Nephron (organoid): ENCODE measurements at regions not wholly inside any gene's neighbourhood (a gene's known extent, or its start where the extent isn't known, plus 50 kb on each side); places are given as distances from the start of the nearest gene placed in this dataset.

Source experiments
- H3K27ac Mint-ChIP-seq, 3 experiments: 2 replicates each; pipeline ENCODE4 v1.8.0; 2020; ENCODE audit warnings: mixed read lengths in 3 of 3, mild to moderate bottlenecking in 2 of 3, moderate library complexity in 1 of 3
- H3K27me3 Mint-ChIP-seq: 2 replicates; pipeline ENCODE4 v1.8.0; 2021; ENCODE audit warnings: low read depth, mild to moderate bottlenecking, moderate library complexity, mixed read lengths
- H3K36me3 Mint-ChIP-seq: 2 replicates; pipeline ENCODE4 v1.8.0; 2020; ENCODE audit warnings: low read depth, mixed read lengths
- H3K4me1 Mint-ChIP-seq: 2 replicates; pipeline ENCODE4 v1.8.0; 2020; ENCODE audit warnings: mixed read lengths
- H3K4me3 Mint-ChIP-seq, 3 experiments: 2 replicates each; pipeline ENCODE4 v1.8.0; 2020; ENCODE audit warnings: mild to moderate bottlenecking in 3 of 3, mixed read lengths in 3 of 3, moderate library complexity in 2 of 3
- H3K9me3 Mint-ChIP-seq: 2 replicates; pipeline ENCODE4 v1.8.0; 2020; ENCODE audit warnings: mixed read lengths
- CTCF ChIP-seq, 3 experiments: fragments of 200-600 bp; sonication (generic); IDR thresholded peaks; one replicate each; pipeline ENCODE4 v1.5.0; 2021; ENCODE audit warnings: antibody characterized with exemption in 3 of 3; ENCODE audit not compliant: unreplicated experiment in 3 of 3

- no peak for TF ChIP-seq CTCF (IDR thresholded peaks at IDR 0.05; ENCODE audit: unreplicated experiment in 3 of 3)
- Mint-ChIP-seq H3K27ac (no peak overlapping the region), H3K27me3 (peaks cover 94% of the 10 kb centered on the region), H3K4me1 (peaks cover 20% of the 10 kb centered on the region), H3K36me3 (no peaks in the 10 kb centered on the region), H3K4me3 (no peak overlapping the region), H3K9me3 (no peaks in the 10 kb centered on the region)
Measured at GRCh38 chr7:25864511-25864910, 287.5 kb upstream of the NFE2L3 start.

- H3K9me3 Mint-ChIP-seq, result no peaks in the 10 kb centered on the region
Measured at GRCh38 chr7:25864943-25865751, 286.9 kb upstream of the NFE2L3 start.

DNA sequence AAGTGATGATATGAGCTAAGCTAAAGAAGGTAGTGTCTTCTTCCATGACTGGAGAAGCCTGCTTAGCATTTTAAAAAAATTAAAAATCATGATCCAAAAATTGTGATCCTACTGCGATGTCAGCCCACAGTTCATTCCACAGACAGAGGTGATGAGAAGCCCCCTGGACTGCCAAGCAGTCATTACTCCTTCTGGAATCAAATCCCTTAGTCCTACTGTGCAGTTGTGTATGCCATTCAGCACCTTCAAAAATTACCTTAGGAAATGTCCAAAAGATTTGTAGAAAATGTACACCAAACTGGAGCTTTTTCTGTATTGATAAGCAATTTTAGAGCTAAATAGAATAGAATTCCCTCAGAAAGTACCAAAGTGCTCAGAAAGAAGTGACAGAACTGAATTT, 283.5 kb upstream of the NFE2L3 start:
- Mint-ChIP-seq H3K36me3 (no peaks in the 10 kb centered on the region), H3K4me3 (no peak overlapping the region), H3K27ac (no peak overlapping the region), H3K27me3 (peaks cover 83% of the 10 kb centered on the region), H3K4me1 (peaks cover 4% of the 10 kb centered on the region), H3K9me3 (no peaks in the 10 kb centered on the region)
- no peak for TF ChIP-seq CTCF (IDR thresholded peaks at IDR 0.05; ENCODE audit: unreplicated experiment in 3 of 3)

More at GRCh38 chr7:25864943-25865751, 286.9 kb upstream of the NFE2L3 start:
- peaks cover 16% of the 10 kb centered on the region for H3K4me1 Mint-ChIP-seq
- no peak overlapping the region for H3K4me3 Mint-ChIP-seq
- no peaks in the 10 kb centered on the region for H3K36me3 Mint-ChIP-seq
- H3K27me3 Mint-ChIP-seq, result peaks cover 94% of the 10 kb centered on the region
- no peak for TF ChIP-seq CTCF (IDR thresholded peaks at IDR 0.05; ENCODE audit: unreplicated experiment in 3 of 3)
- H3K27ac Mint-ChIP-seq, result no peak overlapping the region

DNA sequence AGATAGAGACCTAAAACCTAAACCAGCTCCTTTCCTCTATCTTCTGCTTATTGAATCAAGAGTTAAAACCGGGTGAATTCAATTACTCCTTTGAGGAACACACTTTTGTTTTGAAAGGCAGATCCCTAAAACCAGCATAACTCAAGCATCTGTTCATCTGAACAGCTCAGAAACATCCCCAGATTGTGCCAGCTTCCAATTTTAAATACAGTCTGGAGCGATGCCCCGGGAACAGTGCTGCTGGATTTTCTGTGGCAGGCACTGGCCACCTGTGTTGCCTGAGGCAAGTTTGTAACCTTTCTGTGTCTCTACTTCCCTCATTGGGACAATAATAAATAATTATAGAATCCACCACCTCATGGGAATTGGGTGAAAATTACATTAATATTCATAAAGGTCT, 281.4 kb upstream of the NFE2L3 start:
- H3K9me3 Mint-ChIP-seq, result no peaks in the 10 kb centered on the region
- no peaks in the 10 kb centered on the region for H3K36me3 Mint-ChIP-seq
- peaks cover 78% of the 10 kb centered on the region for H3K27me3 Mint-ChIP-seq
- H3K27ac Mint-ChIP-seq, result no peak overlapping the region
- H3K4me1 Mint-ChIP-seq, result peaks cover 4% of the 10 kb centered on the region
- no peak overlapping the region for H3K4me3 Mint-ChIP-seq
- TF ChIP-seq CTCF (IDR thresholded peaks at IDR 0.05; ENCODE audit: unreplicated experiment in 3 of 3), result no peak

DNA sequence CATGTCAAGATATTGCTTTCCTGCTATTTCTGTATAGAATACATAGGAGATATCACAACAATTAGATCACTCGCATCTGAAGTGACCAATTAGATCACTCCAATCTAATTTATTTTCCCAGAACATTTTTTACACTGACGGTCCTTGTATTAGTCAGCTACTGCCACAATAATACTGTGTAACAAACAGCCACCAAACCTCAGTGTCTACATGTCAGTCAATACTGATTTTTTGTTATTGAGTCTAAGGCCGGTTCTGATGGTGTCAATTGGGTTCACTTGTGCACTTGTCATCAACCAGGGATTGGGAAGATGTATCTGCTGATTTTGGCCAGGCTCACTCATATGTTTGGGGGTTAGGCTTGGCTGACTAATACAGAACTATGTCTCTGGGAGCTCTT, 275.9 kb upstream of the NFE2L3 start:
- peaks cover 52% of the 10 kb centered on the region for H3K27me3 Mint-ChIP-seq
- TF ChIP-seq CTCF (IDR thresholded peaks at IDR 0.05; ENCODE audit: unreplicated experiment in 3 of 3), result no peak
- peaks cover 30% of the 10 kb centered on the region for H3K4me1 Mint-ChIP-seq
- H3K9me3 Mint-ChIP-seq, result no peaks in the 10 kb centered on the region
- no peak overlapping the region for H3K4me3 Mint-ChIP-seq
- H3K36me3 Mint-ChIP-seq, result no peaks in the 10 kb centered on the region
- H3K27ac Mint-ChIP-seq, result no peak overlapping the region
